Activated CD8-positive, alpha-beta T cell treated with anti-CD3 and anti-CD28 coated beads for 36 hours (primary cell): ENCODE measurements at regions not wholly inside any gene's neighbourhood (a gene's known extent, or its start where the extent isn't known, plus 50 kb on each side); places are given as distances from the start of the nearest gene placed in this dataset.

Source experiments
- ATAC-seq: fragments of 200-7000 bp; cut with Tn5 transposase; one replicate; pipeline ENCODE4 v1.10.0; 2021; ENCODE audit warnings: mild to moderate bottlenecking, moderate library complexity
- CTCF ChIA-PET: fragments of 350-600 bp; sonication (Branson Sonifier 250); formaldehyde crosslinking; loops from one replicate; lab custom pipeline; 2021; ENCODE audit warnings: antibody characterized with exemption; lab: Charles Lee
- POLR2A ChIA-PET: fragments of 350-600 bp; sonication (Branson Sonifier 250); formaldehyde crosslinking; loops from one replicate; lab custom pipeline; 2021; ENCODE audit warnings: antibody characterized with exemption; lab: Charles Lee
- DNase-seq: peaks from one replicate; pipeline ENCODE4 v3.0.0-alpha.2; 2020
- H3K27ac Mint-ChIP-seq: one replicate; pipeline ENCODE4 v1.8.0; 2021; ENCODE audit warnings: mild to moderate bottlenecking, mixed read lengths
- H3K27me3 Mint-ChIP-seq: one replicate; pipeline ENCODE4 v1.8.0; 2021; ENCODE audit warnings: mixed read lengths
- H3K36me3 Mint-ChIP-seq: one replicate; pipeline ENCODE4 v1.8.0; 2021; ENCODE audit warnings: low read depth, mixed read lengths
- H3K4me1 Mint-ChIP-seq: one replicate; pipeline ENCODE4 v1.8.0; 2021; ENCODE audit warnings: low read depth, mixed read lengths
- H3K4me3 Mint-ChIP-seq: one replicate; pipeline ENCODE4 v1.8.0; 2021; ENCODE audit warnings: mild to moderate bottlenecking, moderate library complexity, mixed read lengths
- H3K9me3 Mint-ChIP-seq: one replicate; pipeline ENCODE4 v1.8.0; 2021; ENCODE audit warnings: mixed read lengths
- intact Hi-C: fragments of 100-400 bp; cut with micrococcal nuclease; formaldehyde crosslinking; loops from one replicate; pipeline ENCODE4 v1.10.0; 2022
- TF ChIP-seq, protein P1 (sequence below): fragments of 200-600 bp; IDR thresholded peaks from one replicate; pipeline ENCODE4 v1.8.0; 2022; ENCODE audit warnings: antibody characterized with exemption, mild to moderate bottlenecking

DNA sequence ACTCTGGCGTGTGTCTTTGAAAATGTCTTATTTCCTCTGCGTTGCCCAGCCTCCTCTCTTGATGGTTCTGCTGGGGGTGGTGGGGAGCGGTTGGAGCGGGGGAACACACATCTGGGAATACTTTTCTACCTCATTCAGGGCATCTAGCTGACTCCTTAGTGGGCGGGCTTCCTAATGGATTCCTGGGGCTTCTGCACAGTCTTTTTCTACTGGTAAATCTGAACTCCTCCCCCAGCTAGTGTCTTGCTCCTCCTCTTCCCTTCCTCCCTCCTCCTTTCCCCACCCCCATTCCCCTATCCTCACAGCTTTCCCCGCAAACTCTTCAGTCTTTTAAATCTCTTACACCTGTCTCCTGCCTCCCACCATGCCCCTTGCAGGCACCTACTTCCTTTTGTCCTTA, 74.4 kb downstream of the PRL start:
- Mint-ChIP-seq H3K4me3 (no peak overlapping the region), H3K27ac (no peak overlapping the region), H3K36me3 (no peaks in the 10 kb centered on the region), H3K27me3 (no peaks in the 10 kb centered on the region), H3K4me1 (no peaks in the 10 kb centered on the region), H3K9me3 (no peaks in the 10 kb centered on the region)
- ChIA-PET CTCF (no interaction called here), POLR2A (no interaction called here)
- TF ChIP-seq, protein P1, sequence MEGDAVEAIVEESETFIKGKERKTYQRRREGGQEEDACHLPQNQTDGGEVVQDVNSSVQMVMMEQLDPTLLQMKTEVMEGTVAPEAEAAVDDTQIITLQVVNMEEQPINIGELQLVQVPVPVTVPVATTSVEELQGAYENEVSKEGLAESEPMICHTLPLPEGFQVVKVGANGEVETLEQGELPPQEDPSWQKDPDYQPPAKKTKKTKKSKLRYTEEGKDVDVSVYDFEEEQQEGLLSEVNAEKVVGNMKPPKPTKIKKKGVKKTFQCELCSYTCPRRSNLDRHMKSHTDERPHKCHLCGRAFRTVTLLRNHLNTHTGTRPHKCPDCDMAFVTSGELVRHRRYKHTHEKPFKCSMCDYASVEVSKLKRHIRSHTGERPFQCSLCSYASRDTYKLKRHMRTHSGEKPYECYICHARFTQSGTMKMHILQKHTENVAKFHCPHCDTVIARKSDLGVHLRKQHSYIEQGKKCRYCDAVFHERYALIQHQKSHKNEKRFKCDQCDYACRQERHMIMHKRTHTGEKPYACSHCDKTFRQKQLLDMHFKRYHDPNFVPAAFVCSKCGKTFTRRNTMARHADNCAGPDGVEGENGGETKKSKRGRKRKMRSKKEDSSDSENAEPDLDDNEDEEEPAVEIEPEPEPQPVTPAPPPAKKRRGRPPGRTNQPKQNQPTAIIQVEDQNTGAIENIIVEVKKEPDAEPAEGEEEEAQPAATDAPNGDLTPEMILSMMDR: no peak
- DNase-seq (no peak), ATAC-seq (no peak)
- intact Hi-C loops: no loop called here

- TF ChIP-seq, protein P1: no peak
- no peaks in the 10 kb centered on the region for H3K4me1 Mint-ChIP-seq
- H3K9me3 Mint-ChIP-seq: no peaks in the 10 kb centered on the region
- no peak overlapping the region for H3K27ac Mint-ChIP-seq
- H3K27me3 Mint-ChIP-seq: no peaks in the 10 kb centered on the region
- ChIA-PET CTCF (no interaction called here), POLR2A (interaction anchor here (0.7 kb wide), 1 partner anchor 224 kb away, joined by 3 read pairs; no protein-coding TSS in a partner anchor)
- intact Hi-C loops: no loop called here
- ATAC-seq (no peak), DNase-seq (no peak)
- no peak overlapping the region for H3K4me3 Mint-ChIP-seq
- no peaks in the 10 kb centered on the region for H3K36me3 Mint-ChIP-seq
These were observed 68.8 kb downstream of the PRL start for GRCh38 chr6:22227824-22228610.

DNA sequence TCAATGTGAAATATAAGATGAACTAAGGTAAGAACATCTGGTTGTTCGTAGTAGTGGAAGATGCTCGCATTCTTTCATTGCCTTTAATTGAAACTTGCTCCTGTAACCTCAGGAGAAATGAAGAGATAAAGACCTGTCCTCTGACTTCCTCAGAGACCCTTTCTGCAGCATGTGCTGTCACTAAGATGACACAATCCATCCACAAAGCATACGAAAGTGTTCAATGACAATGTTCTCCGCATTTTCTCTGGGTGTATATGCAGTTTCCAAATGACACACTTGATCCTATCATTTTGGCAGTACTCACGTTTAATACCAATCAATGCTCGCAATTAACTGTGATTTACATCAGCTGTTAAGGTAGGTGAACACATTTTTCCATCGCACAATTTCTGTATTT, 65.8 kb downstream of the PRL start:
- intact Hi-C loops: no loop called here
- Mint-ChIP-seq H3K9me3 (peaks cover 1% of the 10 kb centered on the region), H3K27ac (no peak overlapping the region), H3K4me1 (no peaks in the 10 kb centered on the region), H3K36me3 (no peaks in the 10 kb centered on the region), H3K4me3 (no peak overlapping the region), H3K27me3 (no peaks in the 10 kb centered on the region)
- DNase-seq (no peak), ATAC-seq (no peak)
- ChIA-PET POLR2A (no interaction called here), CTCF (no interaction called here)
- TF ChIP-seq, protein P1: no peak

GRCh38 chr6:22231616-22232015, 65.2 kb downstream of the PRL start:
- no peak overlapping the region for H3K27ac Mint-ChIP-seq
- H3K27me3 Mint-ChIP-seq: no peaks in the 10 kb centered on the region
- POLR2A ChIA-PET: no interaction called here
- ATAC-seq: no peak
- intact Hi-C loops: no loop called here
- CTCF ChIA-PET: no interaction called here
- no peaks in the 10 kb centered on the region for H3K36me3 Mint-ChIP-seq
- H3K4me3 Mint-ChIP-seq: no peak overlapping the region
- DNase-seq: no peak
- TF ChIP-seq, protein P1: no peak
- peaks cover 3% of the 10 kb centered on the region for H3K9me3 Mint-ChIP-seq
- no peaks in the 10 kb centered on the region for H3K4me1 Mint-ChIP-seq

DNA sequence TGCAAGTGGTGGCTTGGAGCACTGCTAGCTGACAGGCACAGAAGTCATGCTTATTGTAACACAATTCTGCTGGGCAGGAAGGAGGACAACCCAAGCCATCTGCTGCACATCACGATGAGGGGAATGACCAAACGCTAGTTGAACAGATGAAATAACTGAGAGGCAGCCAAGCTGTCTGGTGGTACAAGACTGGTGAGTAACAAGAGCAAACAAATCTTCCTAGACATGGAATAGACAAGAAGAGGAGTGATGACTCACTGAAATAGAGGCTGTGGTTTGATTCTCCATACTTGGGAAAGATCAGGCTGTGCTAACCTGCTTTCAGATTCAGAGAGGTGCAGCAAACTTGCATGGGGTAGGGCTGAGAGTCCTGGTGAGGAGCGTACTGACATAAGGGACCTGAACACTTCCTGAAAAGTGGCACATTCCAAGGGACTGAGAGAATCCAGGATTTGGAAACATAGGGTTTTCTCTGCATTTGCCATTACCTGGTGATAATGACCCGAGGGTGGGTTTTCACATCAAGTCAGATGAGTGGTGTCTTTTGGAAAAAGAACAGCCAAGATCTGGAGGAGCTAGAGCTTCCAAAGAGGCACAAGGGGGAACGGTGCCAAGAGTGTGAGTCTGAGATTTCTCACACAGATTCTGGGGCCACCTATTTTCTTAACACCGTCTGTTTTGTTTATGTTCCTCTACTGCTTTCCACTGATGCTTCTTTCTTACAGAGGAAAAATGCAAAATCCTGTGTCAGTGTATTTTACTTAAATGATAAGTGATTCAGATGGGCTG, 60.0 kb downstream of the PRL start:
- CTCF ChIA-PET: no interaction called here
- TF ChIP-seq, protein P1: no peak
- DNase-seq (no peak), ATAC-seq (no peak)
- POLR2A ChIA-PET: no interaction called here
- intact Hi-C loops: no loop called here
- Mint-ChIP-seq H3K27ac (no peak overlapping the region), H3K27me3 (no peaks in the 10 kb centered on the region), H3K36me3 (no peaks in the 10 kb centered on the region), H3K4me3 (no peak overlapping the region), H3K9me3 (peaks cover 4% of the 10 kb centered on the region), H3K4me1 (no peaks in the 10 kb centered on the region)
